Esophagus squamous epithelium (tissue), 5 donors: ENCODE measurements at regions not wholly inside any gene's neighbourhood (a gene's known extent, or its start where the extent isn't known, plus 50 kb on each side); places are given as distances from the start of the nearest gene placed in this dataset.
A peak's percentile ranks its signal among the peaks of the same experiment; 100 is the strongest.

Experiments
- DNase-seq: peaks from one replicate; lab custom pipeline; 2025; lab: John Stamatoyannopoulos, UW
- H3K27ac ChIP-seq, 4 donors: fragments of 200-600 bp; sonication (generic); one replicate each; pipeline ENCODE4 v1.5.1; 2016 to 2019; ENCODE audit warnings: mild to moderate bottlenecking in 1 of 4
- H3K27me3 ChIP-seq, 4 donors: fragments of 200-600 bp; sonication (generic); 1 replicate in 3 of 4; 2 replicates in 1 of 4; pipeline versions ENCODE4 v1.5.1 to v1.6.0; 2017 to 2021; ENCODE audit warnings: antibody characterized with exemption in 1 of 4
- H3K36me3 ChIP-seq, 3 donors: fragments of 200-600 bp; sonication (generic); one replicate each; pipeline ENCODE4 v1.5.1; 2016 to 2019
- H3K4me1 ChIP-seq, 3 donors: fragments of 200-600 bp; sonication (generic); one replicate each; pipeline ENCODE4 v1.5.1; 2017 to 2019
- H3K4me3 ChIP-seq, 4 donors: fragments of 200-600 bp; sonication (generic); 1 replicate in 3 of 4; 2 replicates in 1 of 4; pipeline ENCODE4 v1.5.1; 2016 to 2019; ENCODE audit warnings: mild to moderate bottlenecking in 2 of 4, moderate library complexity in 1 of 4
- H3K9me3 ChIP-seq, 3 donors: fragments of 200-600 bp; sonication (generic); one replicate each; pipeline ENCODE4 v1.5.1; 2016 to 2019
- POLR2A ChIP-seq, 4 donors: fragments of 450-650 bp; IDR thresholded peaks; one replicate each; pipeline ENCODE4 v1.6.1; 2017; ENCODE audit warnings: antibody characterized with exemption in 4 of 4, mild to moderate bottlenecking in 4 of 4, moderate library complexity in 3 of 4
- WGBS, 2 donors: methylation state at CpG; one replicate each; pipeline ENCODE4 v1.1.5; 2018; 5-methylcytosine and 5-hydroxymethylcytosine counted together
- intact Hi-C: fragments of 100-400 bp; cut with DNase I; formaldehyde crosslinking; loops from one replicate; pipeline ENCODE4 v1.15.0; 2022
- TF ChIP-seq, protein P1 (sequence below), 6 experiments: fragments of 450-650 bp in 4 of 6; fragments of 200-600 bp in 2 of 6; sonication (generic) in 2 of 6; IDR thresholded peaks; one replicate each; pipeline ENCODE4 v1.5.1; 2016 to 2019; ENCODE audit warnings: antibody characterized with exemption in 6 of 6, mild to moderate bottlenecking in 4 of 6, moderate library complexity in 4 of 6
- donor health status: DM: yes; HTN: yes; CAD: no.

- peak overlapping the region in 2 of 4 donors; percentile 0 to 9 for H3K27ac ChIP-seq
- intact Hi-C loops, result no loop called here
- DNase-seq, result no peak
- no peaks in the 10 kb centered on the region for H3K9me3 ChIP-seq
- 36 to 57% methylated on average over 4 of the region's 4 CpGs for WGBS, 2 donors
- TF ChIP-seq, protein P1, sequence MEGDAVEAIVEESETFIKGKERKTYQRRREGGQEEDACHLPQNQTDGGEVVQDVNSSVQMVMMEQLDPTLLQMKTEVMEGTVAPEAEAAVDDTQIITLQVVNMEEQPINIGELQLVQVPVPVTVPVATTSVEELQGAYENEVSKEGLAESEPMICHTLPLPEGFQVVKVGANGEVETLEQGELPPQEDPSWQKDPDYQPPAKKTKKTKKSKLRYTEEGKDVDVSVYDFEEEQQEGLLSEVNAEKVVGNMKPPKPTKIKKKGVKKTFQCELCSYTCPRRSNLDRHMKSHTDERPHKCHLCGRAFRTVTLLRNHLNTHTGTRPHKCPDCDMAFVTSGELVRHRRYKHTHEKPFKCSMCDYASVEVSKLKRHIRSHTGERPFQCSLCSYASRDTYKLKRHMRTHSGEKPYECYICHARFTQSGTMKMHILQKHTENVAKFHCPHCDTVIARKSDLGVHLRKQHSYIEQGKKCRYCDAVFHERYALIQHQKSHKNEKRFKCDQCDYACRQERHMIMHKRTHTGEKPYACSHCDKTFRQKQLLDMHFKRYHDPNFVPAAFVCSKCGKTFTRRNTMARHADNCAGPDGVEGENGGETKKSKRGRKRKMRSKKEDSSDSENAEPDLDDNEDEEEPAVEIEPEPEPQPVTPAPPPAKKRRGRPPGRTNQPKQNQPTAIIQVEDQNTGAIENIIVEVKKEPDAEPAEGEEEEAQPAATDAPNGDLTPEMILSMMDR (IDR thresholded peaks at IDR 0.05), result no peak
- TF ChIP-seq POLR2A (IDR thresholded peaks at IDR 0.05), result no peak
- H3K4me1 ChIP-seq, result peaks cover 0 to 11% (median 0%) of the 10 kb centered on the region in 3 donors
- no peaks in the 10 kb centered on the region for H3K27me3 ChIP-seq
- no peaks in the 10 kb centered on the region for H3K36me3 ChIP-seq
- no peak overlapping the region for H3K4me3 ChIP-seq
These were observed 840.4 kb downstream of the USP25 start for GRCh38 chr21:16570171-16570570.

- H3K4me1 ChIP-seq, result peaks cover 0 to 11% (median 0%) of the 10 kb centered on the region in 3 donors
- DNase-seq, result no peak
- H3K27ac ChIP-seq, result peak overlapping the region in 1 of 4 donors; percentile 9
- no peak for TF ChIP-seq POLR2A (IDR thresholded peaks at IDR 0.05)
- TF ChIP-seq, protein P1 (IDR thresholded peaks at IDR 0.05), result no peak
- H3K4me3 ChIP-seq, result no peak overlapping the region
- H3K36me3 ChIP-seq, result no peaks in the 10 kb centered on the region
- intact Hi-C loops, result no loop called here
- WGBS, 2 donors, result 74 to 82% methylated on average over 3 of the region's 3 CpGs
- H3K9me3 ChIP-seq, result no peaks in the 10 kb centered on the region
- no peaks in the 10 kb centered on the region for H3K27me3 ChIP-seq
These were observed 841.1 kb downstream of the USP25 start for GRCh38 chr21:16570856-16571255.

DNA sequence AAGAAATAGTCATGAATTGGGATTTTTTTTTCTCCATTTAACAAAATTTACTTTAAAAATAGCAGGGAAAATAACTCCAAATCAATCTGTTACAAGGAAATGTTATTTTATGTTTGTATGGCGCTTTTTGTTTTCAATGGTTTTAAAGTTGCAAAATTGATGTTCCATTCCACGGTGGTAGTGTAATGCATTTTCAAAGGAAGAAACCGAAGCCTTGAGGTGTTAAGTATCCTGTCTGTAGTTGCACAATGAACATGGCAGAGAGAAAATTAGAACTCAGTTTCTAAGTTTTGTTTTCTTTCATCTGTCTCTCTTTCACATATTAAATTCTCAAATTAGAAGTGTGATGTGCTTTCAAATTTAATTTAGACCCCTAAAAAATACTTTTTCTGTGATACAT is 841.8 kb downstream of the USP25 start:
- WGBS, 2 donors, result 88 to 89% methylated on average over 3 of the region's 3 CpGs

DNA sequence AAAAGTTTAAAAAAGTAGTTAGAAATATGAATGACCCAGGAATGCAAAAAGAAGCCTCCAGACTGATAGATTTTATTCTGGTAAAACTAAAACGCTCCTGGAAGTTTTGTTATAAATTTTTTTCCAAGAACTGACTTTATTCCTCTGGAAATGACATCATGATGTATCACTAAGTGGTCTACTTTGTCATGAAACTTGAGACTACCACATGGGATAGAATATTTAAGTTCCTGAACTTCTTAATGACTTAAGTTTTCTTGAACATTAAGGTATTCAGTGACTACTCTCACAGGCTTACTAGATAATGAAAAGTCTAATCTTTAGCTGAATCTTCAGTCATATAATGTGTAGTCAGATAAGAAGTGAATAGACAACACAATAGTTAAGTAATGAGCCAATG is 842.2 kb downstream of the USP25 start:
- intact Hi-C loops, result no loop called here
- WGBS, 2 donors, result 57 to 67% methylated on average over 1 of the region's 1 CpG

More for the DNA sequence above, 841.8 kb downstream of the USP25 start:
- H3K4me1 ChIP-seq, result peaks cover 0 to 11% (median 0%) of the 10 kb centered on the region in 3 donors
- intact Hi-C loops, result no loop called here
- no peak for DNase-seq
- H3K27ac ChIP-seq, result no peak overlapping the region
- H3K9me3 ChIP-seq, result no peaks in the 10 kb centered on the region
- TF ChIP-seq POLR2A (IDR thresholded peaks at IDR 0.05), result no peak
- TF ChIP-seq, protein P1 (IDR thresholded peaks at IDR 0.05), result no peak
- H3K27me3 ChIP-seq, result no peaks in the 10 kb centered on the region
- H3K36me3 ChIP-seq, result no peaks in the 10 kb centered on the region
- H3K4me3 ChIP-seq, result no peak overlapping the region

DNA sequence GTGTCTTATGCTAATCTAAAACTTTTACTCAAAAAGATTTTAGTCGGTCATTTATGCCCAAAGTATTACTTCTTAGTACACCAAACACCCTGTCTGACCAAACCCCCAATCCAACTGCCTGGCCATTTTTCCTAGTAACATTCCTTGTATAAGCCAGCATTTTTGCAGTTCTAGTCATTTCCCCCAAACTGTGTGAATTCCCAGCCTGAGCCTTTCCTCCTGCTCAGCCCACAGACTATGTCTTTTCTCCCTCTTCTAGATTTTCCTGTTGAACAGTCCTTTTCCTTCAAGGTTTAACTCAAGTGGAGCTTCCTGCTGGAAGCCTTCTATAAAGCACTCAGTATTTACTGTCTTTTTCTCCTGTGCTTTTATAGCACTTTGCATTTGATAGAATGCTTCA is 843.8 kb downstream of the USP25 start:
- no peak overlapping the region for H3K4me3 ChIP-seq
- H3K9me3 ChIP-seq, result no peaks in the 10 kb centered on the region
- TF ChIP-seq, protein P1 (IDR thresholded peaks at IDR 0.05), result no peak
- no peak for TF ChIP-seq POLR2A (IDR thresholded peaks at IDR 0.05)
- 90 to 91% methylated on average over 1 of the region's 1 CpG for WGBS, 2 donors
- intact Hi-C loops, result no loop called here
- H3K27ac ChIP-seq, result no peak overlapping the region
- H3K4me1 ChIP-seq, result peaks cover 0 to 18% (median under 1%) of the 10 kb centered on the region in 3 donors
- no peak for DNase-seq
- H3K36me3 ChIP-seq, result no peaks in the 10 kb centered on the region
- no peaks in the 10 kb centered on the region for H3K27me3 ChIP-seq

More for the DNA sequence above, 842.2 kb downstream of the USP25 start:
- DNase-seq, result no peak
- no peak overlapping the region for H3K27ac ChIP-seq
- H3K9me3 ChIP-seq, result no peaks in the 10 kb centered on the region
- no peaks in the 10 kb centered on the region for H3K27me3 ChIP-seq
- H3K4me3 ChIP-seq, result no peak overlapping the region
- H3K4me1 ChIP-seq, result peaks cover 0 to 11% (median 0%) of the 10 kb centered on the region in 3 donors
- H3K36me3 ChIP-seq, result no peaks in the 10 kb centered on the region
- TF ChIP-seq, protein P1 (IDR thresholded peaks at IDR 0.05), result no peak
- no peak for TF ChIP-seq POLR2A (IDR thresholded peaks at IDR 0.05)
